Stimulated activated CD4-positive, alpha-beta T cell treated with anti-CD3 and anti-CD28 coated beads, Interleukin-15, amount 100 ng/mL, for 24 hours (primary cell): ENCODE measurements at regions not wholly inside any gene's neighbourhood (a gene's known extent, or its start where the extent isn't known, plus 50 kb on each side); places are given as distances from the start of the nearest gene placed in this dataset.
A peak's percentile ranks its signal among the peaks of the same experiment; 100 is the strongest.

Source experiments
- DNase-seq: peaks from one replicate; pipeline ENCODE4 v3.0.0-alpha.2; 2020

DNA sequence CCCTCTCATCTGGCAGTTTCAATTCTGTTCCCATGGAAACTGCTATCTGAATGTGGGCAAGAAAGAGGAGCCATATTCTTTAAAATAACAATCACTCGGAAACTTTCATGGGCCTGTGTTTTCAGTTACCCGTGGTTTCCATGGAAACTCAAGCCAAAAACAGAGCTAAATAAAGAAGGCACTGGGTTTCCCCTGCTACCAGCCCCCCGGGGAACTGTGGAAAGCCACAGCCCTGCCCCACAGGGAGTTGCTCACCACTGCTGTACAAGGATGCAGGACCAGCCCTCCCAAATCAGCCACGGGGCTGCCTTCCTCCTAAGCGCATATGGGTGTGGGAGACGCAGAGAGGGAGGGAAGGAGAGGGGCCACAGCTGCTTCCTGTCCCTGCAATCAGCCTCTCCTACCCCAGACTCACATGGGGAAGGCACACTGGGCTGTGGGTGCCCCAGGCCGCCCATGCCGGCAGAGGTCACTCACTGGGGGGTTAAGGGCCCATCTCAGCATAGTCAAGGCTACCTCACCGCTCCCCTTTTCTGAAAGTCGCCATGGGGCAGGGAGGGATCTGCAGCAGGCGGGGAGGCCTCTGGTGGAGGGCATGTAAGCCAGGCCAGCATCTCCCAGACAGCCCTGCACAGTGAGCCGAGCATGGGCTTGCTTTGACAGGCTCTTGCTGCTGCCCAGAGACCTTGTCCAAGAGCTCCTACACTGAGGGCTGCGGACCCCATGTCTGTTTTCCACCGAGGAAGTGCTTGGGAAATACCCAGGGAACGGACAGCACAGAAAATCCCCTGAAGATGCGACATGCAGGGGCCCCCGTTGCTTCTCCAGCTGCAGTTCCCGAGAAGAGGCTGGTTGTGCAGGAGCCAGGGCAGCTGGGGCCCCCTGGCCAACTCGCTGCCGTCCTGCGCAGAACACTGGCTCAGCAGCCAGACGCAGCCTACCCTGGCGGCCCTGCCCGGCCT lies 157.3 kb upstream of the PPP2R2D start:
- DNase-seq, result peak; percentile 13

DNA sequence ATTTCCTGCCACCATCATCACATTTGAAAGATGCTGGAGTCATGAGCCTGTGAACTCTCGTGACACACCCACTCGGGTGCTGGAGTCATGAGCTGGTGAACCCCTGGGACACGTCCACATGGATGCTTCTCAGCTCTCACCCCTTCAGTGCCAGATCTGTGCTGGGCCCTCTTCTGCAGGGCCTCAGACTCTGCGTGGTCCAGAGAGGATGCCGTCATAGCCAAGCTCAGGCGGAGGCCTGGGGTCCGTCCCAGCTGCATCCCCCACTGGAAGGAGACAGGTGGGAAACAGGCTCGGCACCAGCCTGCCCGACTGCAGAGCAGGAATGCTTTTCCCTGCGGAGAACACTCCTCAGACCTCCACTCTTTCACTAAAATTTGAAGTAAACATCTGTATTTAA lies 156.5 kb upstream of the PPP2R2D start:
- no peak for DNase-seq

DNA sequence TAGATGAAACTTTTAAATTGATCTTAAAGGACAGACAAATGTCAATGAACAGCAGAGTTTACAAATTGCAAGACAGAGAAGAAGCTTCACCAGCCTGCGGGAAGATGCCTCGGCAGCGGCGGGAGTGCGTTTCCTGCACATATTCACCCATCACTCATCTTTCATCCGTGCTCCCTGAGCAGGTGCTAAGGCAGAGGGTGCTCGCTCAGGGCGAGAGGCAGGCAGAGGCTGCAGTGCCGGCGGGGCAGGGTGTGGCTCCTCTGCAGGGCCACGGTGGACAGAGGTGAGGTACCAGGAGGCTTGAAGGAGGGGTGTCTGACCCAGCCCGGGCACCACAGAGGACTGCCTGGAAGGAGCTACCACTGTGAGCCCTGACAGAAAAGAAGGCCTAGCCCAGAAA lies 155.2 kb upstream of the PPP2R2D start:
- DNase-seq, result no peak

DNA sequence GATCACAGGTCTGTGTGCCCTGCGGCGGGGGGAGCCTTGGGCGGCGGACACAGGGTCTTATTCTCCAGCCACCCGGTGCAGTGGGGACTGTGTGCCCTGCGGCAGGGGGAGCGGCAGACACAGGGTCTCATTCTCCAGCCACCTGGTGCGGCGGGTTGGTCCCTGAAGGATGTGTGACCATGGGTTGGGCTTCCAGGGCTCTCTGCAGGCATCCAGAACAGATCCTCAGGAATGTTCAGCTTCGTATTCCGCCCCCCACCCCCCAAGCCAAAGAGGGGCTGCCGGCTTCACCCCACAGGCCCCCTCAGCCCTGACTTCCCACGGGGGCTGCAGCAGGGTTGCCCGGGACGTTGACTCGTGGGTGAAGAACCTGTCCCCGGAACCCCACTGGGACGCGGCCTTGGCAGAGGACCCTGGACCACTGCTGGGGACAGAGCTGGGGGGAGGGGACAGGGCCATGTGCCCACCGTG lies 154.5 kb upstream of the PPP2R2D start:
- DNase-seq, result no peak

DNA sequence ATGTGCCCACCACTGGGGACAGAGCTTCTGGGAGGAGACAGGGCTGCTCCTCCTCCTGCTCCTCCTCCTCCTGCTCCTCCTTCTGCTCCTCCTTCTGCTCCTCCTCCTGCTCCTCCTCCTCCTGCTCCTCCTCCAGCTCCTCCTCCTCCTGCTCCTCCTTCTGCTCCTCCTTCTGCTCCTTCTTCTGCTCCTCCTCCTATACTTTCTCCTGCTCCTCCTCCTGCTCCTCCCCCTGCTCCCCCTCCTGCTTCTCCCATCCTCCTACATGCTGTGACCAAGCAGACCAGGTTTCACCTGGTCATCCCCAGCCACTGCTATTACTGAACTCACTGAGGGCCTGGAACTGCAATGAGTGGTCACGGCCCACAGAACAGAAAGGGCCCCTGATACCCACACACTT lies 154.0 kb upstream of the PPP2R2D start:
- DNase-seq, result no peak

DNA sequence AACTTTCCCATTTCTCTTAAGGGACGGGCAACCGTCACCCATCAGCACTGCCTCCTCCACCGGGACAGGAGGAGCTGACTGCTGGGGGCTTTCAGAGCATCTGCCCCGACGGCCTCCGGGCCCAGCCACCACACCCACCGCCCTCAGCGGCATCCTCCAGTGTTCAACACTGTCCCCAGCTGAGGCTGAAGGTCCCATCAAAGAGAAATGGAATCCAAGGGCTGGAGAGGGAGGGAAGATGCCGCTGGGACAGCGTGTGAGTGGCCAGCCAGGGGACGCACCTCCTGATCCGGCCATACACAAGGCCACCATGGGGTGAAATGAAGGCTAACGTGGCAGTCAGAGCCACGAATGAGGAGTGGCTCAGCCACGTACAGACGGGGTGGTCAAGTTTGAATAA lies 153.6 kb upstream of the PPP2R2D start:
- DNase-seq, result no peak

DNA sequence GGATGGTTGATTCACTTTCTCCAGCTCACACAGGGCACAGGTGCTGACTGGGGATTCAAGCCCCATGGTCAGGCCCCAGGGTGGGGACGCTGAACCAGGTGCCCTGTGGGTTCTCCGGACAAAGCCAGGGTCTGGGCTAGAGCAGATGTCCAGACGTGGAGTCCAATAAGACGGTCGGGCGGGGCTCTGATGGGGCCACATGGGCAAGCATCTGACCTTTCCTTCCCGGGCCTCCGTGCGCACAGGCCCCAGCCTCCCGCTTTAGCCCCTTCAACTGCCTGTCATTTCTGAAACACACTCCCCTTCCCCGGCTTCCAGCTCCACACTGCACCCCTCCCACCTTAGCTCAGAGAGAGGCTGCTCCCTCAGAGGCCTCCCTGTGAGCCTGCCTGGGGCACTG lies 153.0 kb upstream of the PPP2R2D start:
- no peak for DNase-seq

DNA sequence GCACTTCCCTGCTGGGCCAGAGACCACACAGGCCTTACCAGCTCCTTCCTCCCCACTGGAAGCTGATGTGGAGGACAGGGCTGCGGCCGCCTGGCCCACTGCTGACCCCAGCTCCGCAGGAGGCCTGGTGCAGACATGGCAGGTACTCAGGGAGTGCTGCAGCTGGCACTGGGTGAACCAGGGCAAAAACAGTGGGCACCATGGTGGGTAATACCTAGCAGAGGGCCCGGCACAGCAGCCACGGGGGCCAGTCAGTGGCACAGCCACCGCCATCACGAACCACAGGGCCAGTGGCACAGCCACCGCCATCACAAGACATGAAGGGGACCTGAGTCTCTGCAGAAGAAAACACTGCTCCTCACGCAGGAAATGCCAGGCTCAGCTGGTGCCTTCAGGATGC lies 152.6 kb upstream of the PPP2R2D start:
- DNase-seq, result no peak

DNA sequence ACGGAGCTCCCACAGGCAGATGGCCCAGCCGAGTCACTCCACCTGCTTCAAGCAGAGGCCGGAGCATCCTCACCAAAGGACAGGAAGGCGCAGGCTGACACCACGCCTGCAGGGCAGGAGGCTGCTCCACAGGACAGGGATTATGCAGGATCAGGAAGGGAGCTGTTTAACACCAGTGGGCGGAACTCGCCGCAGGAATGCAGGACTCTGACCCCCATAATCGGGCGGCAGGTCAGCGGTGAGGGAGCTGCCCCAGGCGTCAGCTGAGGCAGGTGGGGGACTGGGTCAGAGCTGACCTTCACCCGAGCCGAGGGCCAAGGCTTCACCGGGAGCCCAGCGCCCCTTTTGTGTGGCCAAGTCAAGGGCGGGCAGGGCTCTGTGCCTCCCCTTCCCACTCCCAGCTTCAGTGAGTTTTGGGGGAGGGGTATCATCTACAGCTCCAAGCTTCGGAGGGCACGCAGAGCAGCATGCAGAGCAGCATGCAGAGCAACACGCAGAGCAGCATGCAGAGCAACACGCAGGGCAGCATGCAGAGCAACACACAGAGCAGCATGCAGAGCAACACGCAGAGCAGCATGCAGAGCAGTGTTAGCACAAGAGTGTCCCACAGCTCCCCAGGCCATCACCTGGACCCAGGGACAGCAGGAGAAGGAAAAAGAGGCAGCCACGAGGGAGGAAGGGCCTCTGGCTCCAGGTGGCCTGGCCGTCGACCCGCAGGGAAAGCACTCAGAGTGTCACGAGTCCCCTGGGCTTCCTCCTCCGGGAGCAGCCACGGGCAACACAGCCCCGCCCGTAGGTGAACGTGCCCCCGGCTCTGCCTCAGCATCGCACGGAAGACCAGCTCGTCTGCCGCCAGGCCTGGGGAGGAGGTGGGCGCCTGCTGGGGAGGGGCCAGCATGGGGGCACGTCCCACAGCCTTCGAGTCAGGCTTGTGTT lies 151.7 kb upstream of the PPP2R2D start:
- no peak for DNase-seq

DNA sequence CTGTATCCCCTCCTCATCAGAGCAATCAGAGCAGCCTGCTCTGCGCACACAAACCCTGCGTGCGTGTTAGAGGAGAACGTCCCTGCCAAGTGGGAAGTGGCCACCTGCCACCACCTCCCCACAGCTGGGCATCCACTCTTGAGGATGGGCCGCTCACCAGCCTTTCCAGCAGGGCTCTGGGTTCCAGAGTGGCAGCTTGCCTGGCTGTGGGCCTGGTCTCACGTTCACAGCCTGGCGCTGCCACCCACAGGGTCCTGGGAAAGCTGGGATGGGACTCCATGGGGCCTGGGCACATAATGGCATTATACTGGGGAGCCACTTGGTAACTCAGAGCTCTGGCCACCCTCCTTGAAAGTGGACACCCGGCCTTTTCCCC lies 151.1 kb upstream of the PPP2R2D start:
- DNase-seq, result no peak

DNA sequence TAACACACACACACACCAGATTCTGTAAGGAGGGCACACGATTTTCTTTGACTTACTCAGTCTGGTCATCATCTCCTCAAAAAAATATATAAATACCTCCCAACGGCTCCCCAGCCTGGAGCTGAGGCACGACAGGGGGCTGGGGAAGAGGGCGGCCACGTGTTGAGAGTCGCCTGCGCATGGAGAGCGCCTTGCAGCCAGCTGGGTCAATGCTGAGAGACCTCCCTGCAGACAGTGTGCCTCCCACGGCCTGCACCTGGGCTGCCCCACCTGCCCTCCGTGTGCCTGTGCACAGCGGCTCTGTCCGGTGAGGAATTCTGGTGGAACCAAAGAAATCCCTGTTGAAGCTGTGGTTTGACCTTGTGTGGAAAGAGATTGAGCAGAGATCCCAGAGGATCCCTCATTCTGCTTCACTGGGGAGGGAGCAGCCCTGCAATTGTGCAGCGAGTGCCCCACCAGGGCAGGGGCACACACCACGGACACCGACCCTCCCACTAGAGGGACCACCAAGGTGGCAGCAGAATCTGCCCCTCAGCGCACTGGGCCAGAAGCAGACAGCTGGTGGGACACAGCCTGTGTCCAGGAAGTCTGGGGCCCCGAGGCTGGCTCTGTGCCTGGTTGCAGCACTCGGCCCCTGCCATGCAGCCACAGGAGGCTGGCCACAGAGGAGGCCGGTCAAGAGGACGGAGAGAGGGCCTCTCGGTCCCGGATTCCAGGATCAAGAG lies 150.5 kb upstream of the PPP2R2D start:
- no peak for DNase-seq

DNA sequence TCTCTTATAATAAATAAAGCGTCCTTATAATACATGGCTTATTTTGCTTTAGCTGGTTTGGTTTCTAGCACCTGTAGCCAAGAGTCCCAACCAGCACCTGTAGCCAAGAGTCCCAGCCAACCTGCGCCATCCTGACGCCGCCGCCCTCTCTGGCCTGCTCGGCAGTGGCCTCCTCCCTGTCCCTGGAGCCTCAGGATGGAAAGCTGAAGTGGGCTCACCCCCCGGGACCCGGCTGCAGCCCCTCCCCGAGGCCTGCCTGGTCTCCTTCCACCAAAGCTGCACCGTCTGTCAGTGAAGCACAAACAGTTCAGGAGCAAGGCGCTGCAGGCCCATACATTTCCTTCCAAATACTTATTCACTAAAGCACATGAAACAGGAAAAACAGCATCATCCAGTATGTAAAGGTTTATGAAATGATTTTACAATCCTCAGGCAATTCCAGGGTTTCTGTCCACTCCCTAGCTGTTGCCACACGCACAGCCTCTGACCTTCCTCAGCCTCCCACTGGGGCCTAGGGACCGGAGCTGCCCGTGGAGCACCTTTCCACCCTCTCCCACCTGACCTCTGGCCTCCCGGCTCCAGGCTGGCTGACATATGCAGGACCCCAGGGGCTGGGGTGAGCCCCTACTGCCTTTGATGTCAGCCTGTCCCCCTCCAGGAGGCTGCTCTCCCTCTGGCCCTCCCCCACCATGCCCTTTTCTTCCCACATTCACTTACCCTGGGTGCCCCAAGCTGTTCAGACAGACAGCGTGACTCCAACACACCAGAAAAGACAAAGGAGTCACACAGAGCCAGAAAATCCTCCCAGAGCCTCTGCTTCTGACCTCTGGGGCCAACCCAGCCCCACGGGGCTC lies 149.6 kb upstream of the PPP2R2D start:
- no peak for DNase-seq

DNA sequence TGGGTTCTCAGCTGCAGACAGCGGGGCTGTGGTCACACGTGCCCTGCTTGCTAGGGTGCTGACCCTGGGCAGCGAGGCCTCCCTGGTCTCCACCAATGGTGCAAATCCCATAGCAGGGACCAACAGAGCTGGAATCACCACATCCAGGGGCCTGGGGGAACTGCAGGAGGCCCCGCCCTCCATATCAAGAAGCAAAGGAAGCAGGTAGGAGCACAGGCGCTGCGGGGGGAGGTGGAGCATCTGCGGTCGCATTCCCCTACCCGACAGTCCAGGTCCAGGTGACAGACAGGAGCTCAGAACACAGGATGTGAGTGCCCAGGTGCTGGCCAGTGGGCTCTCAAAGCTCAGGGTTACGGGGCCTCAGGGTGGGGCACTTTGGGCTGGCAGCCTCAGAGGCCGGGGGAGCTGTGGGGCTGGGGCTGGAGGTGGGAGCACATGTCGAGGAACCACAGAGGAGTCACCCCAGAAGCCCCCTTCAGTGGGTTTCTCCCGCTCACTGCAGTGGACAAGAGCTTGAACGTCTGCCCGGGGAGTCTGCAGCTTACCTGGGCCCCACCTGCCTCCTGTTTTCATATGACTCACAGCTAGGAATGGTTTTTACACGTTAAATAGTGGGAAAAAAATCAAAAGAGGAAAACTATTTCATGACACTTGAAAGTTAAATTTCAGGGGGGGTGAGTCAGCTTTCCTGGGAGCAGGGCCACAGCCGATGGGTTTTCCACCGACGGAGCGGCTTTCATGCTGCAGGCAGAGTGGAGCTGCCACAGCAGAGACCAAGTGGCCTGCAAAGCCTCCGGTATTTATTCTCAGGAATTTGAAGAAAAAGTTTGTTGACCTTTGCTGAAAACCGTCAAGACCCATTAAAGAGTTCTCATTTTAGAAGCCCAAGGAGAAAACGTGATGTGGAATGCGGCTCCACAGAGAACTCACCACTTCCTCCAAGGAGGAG lies 148.7 kb upstream of the PPP2R2D start:
- DNase-seq, result no peak

DNA sequence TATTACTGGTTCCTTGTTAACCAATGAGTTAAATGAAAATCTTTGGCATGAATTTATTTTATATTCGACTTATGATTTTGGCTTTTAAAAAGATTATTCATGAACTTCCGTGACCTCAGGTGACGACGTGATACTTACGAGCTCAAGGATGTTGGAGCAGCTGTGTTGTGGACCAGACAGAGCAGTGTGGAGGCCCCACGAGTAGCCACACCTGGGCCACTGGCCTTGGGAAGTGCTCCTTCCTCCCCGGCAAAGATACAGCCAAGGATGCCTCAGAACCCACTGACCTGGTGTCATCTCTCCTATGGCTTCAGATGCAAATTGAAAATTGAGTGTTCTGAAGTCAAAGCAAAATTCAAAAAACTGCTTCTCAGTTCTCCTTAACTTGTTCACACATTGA lies 147.5 kb upstream of the PPP2R2D start:
- DNase-seq, result no peak

DNA sequence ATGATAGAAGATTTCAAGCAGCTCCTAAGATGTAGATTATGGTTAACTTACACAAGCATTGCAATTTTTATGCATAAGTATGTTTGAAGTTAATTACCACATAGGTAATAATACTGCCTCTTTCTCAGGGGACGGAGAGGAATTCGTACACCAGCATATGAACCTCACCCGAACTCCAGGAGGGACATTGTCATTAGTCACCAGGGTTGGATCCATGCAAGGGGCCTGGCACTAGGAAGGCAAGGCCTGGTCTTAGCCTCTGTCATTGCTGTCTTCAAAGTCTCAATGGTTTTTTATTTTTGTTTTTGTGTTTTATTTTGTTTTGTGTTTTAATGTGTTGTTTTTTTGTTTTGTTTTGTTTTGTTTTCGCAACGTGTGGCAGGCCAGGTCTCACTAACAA lies 145.6 kb upstream of the PPP2R2D start:
- no peak for DNase-seq

DNA sequence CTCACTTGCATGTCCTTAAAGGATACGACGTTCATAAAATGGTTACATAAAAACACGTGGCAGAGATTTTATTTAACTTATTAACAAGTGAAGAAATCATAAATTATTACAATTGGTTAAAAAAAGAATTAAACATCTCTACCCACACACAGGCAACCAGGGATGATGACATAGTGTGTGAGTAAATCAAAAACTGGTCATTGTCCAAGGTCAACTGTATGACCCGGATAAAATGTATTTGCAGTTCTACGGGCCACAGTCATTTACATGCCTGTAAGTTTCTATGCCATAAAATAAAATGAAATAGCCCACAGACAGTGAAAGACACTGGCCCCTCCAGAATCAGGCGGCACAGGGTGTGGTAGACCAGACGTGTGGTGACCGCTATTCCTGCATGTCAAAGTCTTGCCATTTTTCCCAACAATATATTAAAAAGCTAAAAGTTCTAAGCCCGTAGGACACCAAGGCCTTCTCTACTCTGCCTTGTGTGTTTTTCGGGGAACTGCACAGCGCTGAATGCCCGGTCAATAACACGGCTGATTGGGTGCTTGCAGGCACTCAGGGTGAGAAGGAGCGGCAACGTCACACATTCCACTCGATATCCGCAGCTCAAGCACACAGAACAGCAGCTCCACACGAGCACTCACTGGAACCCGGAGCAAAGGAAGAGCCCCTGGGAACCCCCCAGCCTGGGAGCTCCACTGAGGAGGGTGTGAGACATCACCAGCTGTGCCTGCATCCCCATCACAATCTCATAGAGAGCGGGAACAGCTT lies 143.3 kb upstream of the PPP2R2D start:
- DNase-seq, result no peak

DNA sequence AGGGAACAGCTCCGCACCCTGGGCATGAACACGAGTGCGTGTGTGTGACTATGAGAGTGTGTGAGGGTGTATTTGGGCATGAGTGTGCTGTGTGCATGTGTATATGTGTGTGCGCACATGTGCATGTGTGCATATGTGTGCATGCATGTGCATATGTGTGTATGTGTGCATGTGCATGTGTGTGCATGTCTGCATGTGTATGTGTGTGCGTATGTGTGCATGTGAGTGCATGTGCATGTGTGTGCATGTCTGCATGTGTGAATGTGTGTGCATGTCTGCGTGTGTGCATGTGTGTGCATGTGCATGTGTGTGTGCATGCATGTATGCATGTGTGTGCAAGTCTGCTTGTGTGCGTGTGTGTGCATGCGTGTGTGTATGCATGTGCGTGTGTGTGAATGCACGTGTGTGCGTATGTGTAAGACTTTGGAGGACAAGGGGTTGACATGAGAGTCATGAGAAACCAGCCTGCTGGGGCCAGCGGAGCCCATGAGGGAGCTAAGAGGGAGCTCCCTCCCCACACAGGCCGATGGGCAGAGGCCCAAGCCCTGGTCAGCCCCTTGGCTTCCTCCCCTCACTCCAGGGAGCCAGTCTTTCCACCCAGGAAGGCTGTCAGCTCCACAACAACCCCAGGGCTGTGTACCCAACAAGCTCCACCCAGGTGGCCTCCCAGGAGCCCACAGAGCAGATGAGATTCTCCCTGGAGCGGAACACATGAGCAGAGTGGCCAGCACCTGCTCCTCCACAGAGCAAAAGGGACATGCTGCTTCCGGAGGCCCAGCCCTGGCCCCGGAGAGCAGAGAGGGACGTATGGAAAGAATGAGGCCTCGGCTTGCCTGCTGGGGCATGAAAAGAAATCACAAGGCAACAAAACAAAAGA lies 142.5 kb upstream of the PPP2R2D start:
- DNase-seq, result no peak

DNA sequence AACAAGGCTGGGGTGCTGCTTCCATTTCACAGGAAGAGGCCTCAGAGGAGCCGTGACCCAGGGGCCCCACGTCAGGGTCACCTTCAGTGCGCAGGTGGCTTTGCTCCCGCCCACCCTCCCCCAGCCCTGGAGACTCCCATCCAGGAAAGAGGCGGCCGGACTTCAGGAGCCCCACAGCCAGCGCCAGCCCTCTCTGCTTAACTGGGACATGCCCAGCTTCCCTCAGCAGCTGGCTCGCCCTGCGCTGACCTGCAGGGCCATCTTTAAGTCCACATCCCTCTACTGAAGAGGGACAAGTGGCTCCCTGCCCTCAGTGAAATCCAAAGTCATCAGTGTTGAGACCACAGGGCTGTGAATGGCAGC lies 141.9 kb upstream of the PPP2R2D start:
- DNase-seq, result no peak

DNA sequence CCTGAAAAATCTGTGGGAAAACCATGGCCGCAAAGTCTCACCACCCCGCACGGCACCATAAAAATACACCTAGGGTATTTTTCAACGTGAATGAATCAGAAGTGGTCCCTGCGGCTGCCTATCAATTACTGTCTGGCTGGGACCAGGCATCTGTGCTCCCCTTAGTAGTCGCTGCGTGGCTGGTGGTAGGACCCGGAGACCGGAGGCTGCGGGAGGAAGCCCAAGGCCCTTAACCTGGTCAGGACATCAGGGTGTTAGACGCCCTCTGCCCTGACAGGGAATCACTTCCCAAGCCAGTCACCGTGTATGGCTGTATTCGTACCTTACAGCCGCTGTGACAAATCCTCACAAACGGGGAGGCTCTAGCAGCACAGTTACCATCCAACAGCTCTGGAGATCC lies 141.5 kb upstream of the PPP2R2D start:
- DNase-seq, result no peak
